ENCODE measurements at regions not wholly inside any gene's neighbourhood (a gene's known extent, or its start where the extent isn't known, plus 50 kb on each side); places are given as distances from the start of the nearest gene placed in this dataset.

GRCh38 chr9:87818308-87818707 is 64.4 kb upstream of the SPATA31E1 start:
- ChIA-PET CTCF (ENCODE audit: partially characterized antibody) (no interaction called here), POLR2A (ENCODE audit: partially characterized antibody) (no interaction called here)
- Histone ChIP-seq H3K9me3 (ENCODE audit: control insufficient read depth in 1 of 2, low read length in 2 of 2) (no peaks in the 10 kb centered on the region), H3K27ac (ENCODE audit: low read depth, low read length) (no peak overlapping the region), H3K4me1 (ENCODE audit: insufficient read depth, low read length) (no peaks in the 10 kb centered on the region), H3K36me3 (ENCODE audit: insufficient read depth, low read length) (no peaks in the 10 kb centered on the region), H3K4me3 (ENCODE audit: low read length in 2 of 2) (no peak overlapping the region), H3K27me3 (ENCODE audit: insufficient read depth, low read length) (no peaks in the 10 kb centered on the region)
- Mint-ChIP-seq H3K27ac (no peak overlapping the region), H3K27me3 (peaks cover 0 to 2% of the 10 kb centered on the region in 2 donors), H3K9me3 (peaks cover 0 to 2% (median 0%) of the 10 kb centered on the region in 8 donors), H3K4me1 (peaks cover 0 to 3% (median 0%) of the 10 kb centered on the region in 4 donors), H3K36me3 (no peaks in the 10 kb centered on the region), H3K4me3 (no peak overlapping the region)
- no peak for DNase-seq
- intact Hi-C loops (cut with micrococcal nuclease) = no loop called here

DNA sequence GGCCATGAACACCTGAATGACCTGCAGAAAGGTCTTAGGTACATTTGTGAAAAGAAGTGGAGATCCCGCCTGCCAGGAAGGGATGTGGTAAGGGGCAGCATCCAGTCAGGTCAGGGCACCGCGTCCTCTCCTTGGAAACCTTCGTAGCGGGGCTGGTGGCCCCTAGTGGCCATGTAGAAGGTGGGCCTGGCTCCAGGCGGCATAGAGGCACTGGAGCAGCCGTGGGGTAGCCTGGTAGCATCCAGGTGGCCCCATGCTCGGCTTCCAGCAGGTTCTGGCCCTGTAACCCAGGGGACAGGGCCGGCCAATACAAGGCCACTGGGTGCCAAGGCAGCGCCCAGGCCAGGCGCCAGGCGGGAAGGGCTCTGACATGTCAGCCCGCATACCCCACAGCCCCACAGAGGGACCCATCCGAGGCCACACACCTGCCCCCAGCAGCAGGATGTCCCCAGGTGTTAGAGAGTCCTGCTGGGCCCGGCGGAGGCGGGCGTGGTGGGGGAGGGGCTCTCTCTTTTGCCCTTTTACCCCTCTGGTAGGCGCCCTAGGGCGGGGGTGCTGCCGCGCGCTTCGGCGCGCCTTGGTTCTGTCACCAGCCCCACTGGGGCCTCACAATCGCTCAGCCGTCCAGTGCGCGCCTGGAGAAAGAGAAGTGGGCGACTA is 58.3 kb upstream of the SPATA31E1 start:
- Mint-ChIP-seq H3K4me3 (no peak overlapping the region), H3K36me3 (no peaks in the 10 kb centered on the region), H3K27me3 (peaks cover 5% of the 10 kb centered on the region in 2 donors), H3K4me1 (peaks cover 0 to 3% (median 0%) of the 10 kb centered on the region in 4 donors), H3K27ac (no peak overlapping the region), H3K9me3 (peaks cover 0 to 2% (median 0%) of the 10 kb centered on the region in 8 donors)
- CTCF ChIA-PET (ENCODE audit: partially characterized antibody) = no interaction called here
- Histone ChIP-seq H3K9me3 (ENCODE audit: control insufficient read depth in 1 of 2, low read length in 2 of 2) (no peaks in the 10 kb centered on the region), H3K27me3 (ENCODE audit: insufficient read depth, low read length) (no peaks in the 10 kb centered on the region), H3K36me3 (ENCODE audit: insufficient read depth, low read length) (no peaks in the 10 kb centered on the region), H3K4me1 (ENCODE audit: insufficient read depth, low read length) (no peaks in the 10 kb centered on the region), H3K27ac (ENCODE audit: low read depth, low read length) (no peak overlapping the region), H3K4me3 (ENCODE audit: low read length in 2 of 2) (no peak overlapping the region)
- DNase-seq = no peak
- intact Hi-C loops (cut with micrococcal nuclease) = no loop called here
- POLR2A ChIA-PET (ENCODE audit: partially characterized antibody) = no interaction called here

- Mint-ChIP-seq H3K9me3 (peaks cover 0 to 2% (median 0%) of the 10 kb centered on the region in 8 donors), H3K4me1 (peaks cover 0 to 3% (median 0%) of the 10 kb centered on the region in 4 donors), H3K27ac (no peak overlapping the region), H3K4me3 (no peak overlapping the region), H3K27me3 (peaks cover 5% of the 10 kb centered on the region in 2 donors), H3K36me3 (no peaks in the 10 kb centered on the region)
- Histone ChIP-seq H3K27me3 (ENCODE audit: insufficient read depth, low read length) (no peaks in the 10 kb centered on the region), H3K9me3 (ENCODE audit: control insufficient read depth in 1 of 2, low read length in 2 of 2) (no peaks in the 10 kb centered on the region), H3K4me3 (ENCODE audit: low read length in 2 of 2) (no peak overlapping the region), H3K36me3 (ENCODE audit: insufficient read depth, low read length) (no peaks in the 10 kb centered on the region), H3K27ac (ENCODE audit: low read depth, low read length) (no peak overlapping the region), H3K4me1 (ENCODE audit: insufficient read depth, low read length) (no peaks in the 10 kb centered on the region)
- POLR2A ChIA-PET (ENCODE audit: partially characterized antibody) = no interaction called here
- intact Hi-C loops (cut with micrococcal nuclease) = no loop called here
- no peak for DNase-seq
- CTCF ChIA-PET (ENCODE audit: partially characterized antibody) = no interaction called here
Observed at GRCh38 chr9:87824886-87825285, 57.8 kb upstream of the SPATA31E1 start.

GRCh38 chr9:87826331-87826730 is 56.3 kb upstream of the SPATA31E1 start:
- POLR2A ChIA-PET (ENCODE audit: partially characterized antibody) = no interaction called here
- no peaks in the 10 kb centered on the region for H3K36me3 Mint-ChIP-seq
- no peak overlapping the region for H3K4me3 Mint-ChIP-seq
- Histone ChIP-seq H3K36me3 (ENCODE audit: insufficient read depth, low read length) (no peaks in the 10 kb centered on the region), H3K4me3 (ENCODE audit: low read length in 2 of 2) (no peak overlapping the region), H3K9me3 (ENCODE audit: control insufficient read depth in 1 of 2, low read length in 2 of 2) (no peaks in the 10 kb centered on the region), H3K27ac (ENCODE audit: low read depth, low read length) (no peak overlapping the region), H3K4me1 (ENCODE audit: insufficient read depth, low read length) (no peaks in the 10 kb centered on the region), H3K27me3 (ENCODE audit: insufficient read depth, low read length) (no peaks in the 10 kb centered on the region)
- peaks cover 5% of the 10 kb centered on the region in 2 donors for H3K27me3 Mint-ChIP-seq
- H3K4me1 Mint-ChIP-seq = peaks cover 0 to 3% (median 0%) of the 10 kb centered on the region in 4 donors
- no peak overlapping the region for H3K27ac Mint-ChIP-seq
- no peak for DNase-seq
- CTCF ChIA-PET (ENCODE audit: partially characterized antibody) = no interaction called here
- H3K9me3 Mint-ChIP-seq = no peaks in the 10 kb centered on the region
- intact Hi-C loops (cut with micrococcal nuclease) = no loop called here

- peaks cover 5% of the 10 kb centered on the region in 2 donors for H3K27me3 Mint-ChIP-seq
- ChIA-PET POLR2A (ENCODE audit: partially characterized antibody) (no interaction called here), CTCF (ENCODE audit: partially characterized antibody) (no interaction called here)
- intact Hi-C loops (cut with micrococcal nuclease) = no loop called here
- H3K4me3 Mint-ChIP-seq = no peak overlapping the region
- Histone ChIP-seq H3K27ac (ENCODE audit: low read depth, low read length) (no peak overlapping the region), H3K4me3 (ENCODE audit: low read length in 2 of 2) (no peak overlapping the region), H3K36me3 (ENCODE audit: insufficient read depth, low read length) (no peaks in the 10 kb centered on the region), H3K4me1 (ENCODE audit: insufficient read depth, low read length) (no peaks in the 10 kb centered on the region), H3K27me3 (ENCODE audit: insufficient read depth, low read length) (no peaks in the 10 kb centered on the region), H3K9me3 (ENCODE audit: control insufficient read depth in 1 of 2, low read length in 2 of 2) (no peaks in the 10 kb centered on the region)
- H3K9me3 Mint-ChIP-seq = no peaks in the 10 kb centered on the region
- H3K36me3 Mint-ChIP-seq = no peaks in the 10 kb centered on the region
- DNase-seq = no peak
- H3K4me1 Mint-ChIP-seq = peaks cover 0 to 3% (median 0%) of the 10 kb centered on the region in 4 donors
- no peak overlapping the region for H3K27ac Mint-ChIP-seq
Observed at GRCh38 chr9:87827341-87827740, 55.3 kb upstream of the SPATA31E1 start.

GRCh38 chr9:87829756-87830155 is 52.9 kb upstream of the SPATA31E1 start:
- H3K27ac ChIP-seq (ENCODE audit: low read depth, low read length) = no peak overlapping the region
- peaks cover 0 to 3% (median 0%) of the 10 kb centered on the region in 4 donors for H3K4me1 Mint-ChIP-seq
- no peaks in the 10 kb centered on the region for H3K36me3 ChIP-seq (ENCODE audit: insufficient read depth, low read length)
- intact Hi-C loops (cut with micrococcal nuclease) = no loop called here
- no peak for DNase-seq
- no peak overlapping the region for H3K4me3 Mint-ChIP-seq
- H3K4me3 ChIP-seq (ENCODE audit: low read length in 2 of 2) = no peak overlapping the region
- H3K4me1 ChIP-seq (ENCODE audit: insufficient read depth, low read length) = no peaks in the 10 kb centered on the region
- H3K36me3 Mint-ChIP-seq = no peaks in the 10 kb centered on the region
- H3K27me3 Mint-ChIP-seq = peaks cover 5% of the 10 kb centered on the region in 2 donors
- no peak overlapping the region for H3K27ac Mint-ChIP-seq
- ChIA-PET CTCF (ENCODE audit: partially characterized antibody) (no interaction called here), POLR2A (ENCODE audit: partially characterized antibody) (no interaction called here)
- no peaks in the 10 kb centered on the region for H3K27me3 ChIP-seq (ENCODE audit: insufficient read depth, low read length)
- no peaks in the 10 kb centered on the region for H3K9me3 Mint-ChIP-seq
- no peaks in the 10 kb centered on the region for H3K9me3 ChIP-seq (ENCODE audit: control insufficient read depth in 1 of 2, low read length in 2 of 2)

DNA sequence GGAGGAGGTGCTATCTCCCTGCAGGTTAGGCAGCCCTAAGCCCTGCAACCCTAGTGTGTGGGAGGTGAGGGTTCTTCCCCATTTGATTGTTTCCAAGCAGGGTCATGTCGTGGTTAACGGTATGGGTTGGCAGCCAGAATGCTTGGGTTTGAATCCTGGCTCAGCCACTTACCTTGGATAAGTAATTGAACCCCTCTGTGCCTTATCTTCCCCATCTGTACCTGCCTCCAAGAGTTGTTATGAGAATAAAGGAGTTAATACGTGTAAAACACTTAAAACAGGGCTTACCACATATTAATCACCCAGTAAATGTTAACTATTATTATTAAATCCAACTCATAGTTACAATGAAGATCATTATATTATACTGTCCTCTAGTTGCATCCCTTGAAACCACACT is 52.2 kb upstream of the SPATA31E1 start:
- Histone ChIP-seq H3K27ac (ENCODE audit: low read depth, low read length) (no peak overlapping the region), H3K36me3 (ENCODE audit: insufficient read depth, low read length) (no peaks in the 10 kb centered on the region), H3K4me3 (ENCODE audit: low read length in 2 of 2) (no peak overlapping the region), H3K4me1 (ENCODE audit: insufficient read depth, low read length) (no peaks in the 10 kb centered on the region), H3K9me3 (ENCODE audit: control insufficient read depth in 1 of 2, low read length in 2 of 2) (no peaks in the 10 kb centered on the region), H3K27me3 (ENCODE audit: insufficient read depth, low read length) (no peaks in the 10 kb centered on the region)
- POLR2A ChIA-PET (ENCODE audit: partially characterized antibody) = no interaction called here
- intact Hi-C loops (cut with micrococcal nuclease) = no loop called here
- DNase-seq = no peak
- H3K4me1 Mint-ChIP-seq = peaks cover 0 to 3% (median 0%) of the 10 kb centered on the region in 4 donors
- H3K27me3 Mint-ChIP-seq = peaks cover 5 to 7% of the 10 kb centered on the region in 2 donors
- CTCF ChIA-PET (ENCODE audit: partially characterized antibody) = no interaction called here
- H3K27ac Mint-ChIP-seq = no peak overlapping the region
- no peaks in the 10 kb centered on the region for H3K36me3 Mint-ChIP-seq
- no peaks in the 10 kb centered on the region for H3K9me3 Mint-ChIP-seq
- H3K4me3 Mint-ChIP-seq = no peak overlapping the region

DNA sequence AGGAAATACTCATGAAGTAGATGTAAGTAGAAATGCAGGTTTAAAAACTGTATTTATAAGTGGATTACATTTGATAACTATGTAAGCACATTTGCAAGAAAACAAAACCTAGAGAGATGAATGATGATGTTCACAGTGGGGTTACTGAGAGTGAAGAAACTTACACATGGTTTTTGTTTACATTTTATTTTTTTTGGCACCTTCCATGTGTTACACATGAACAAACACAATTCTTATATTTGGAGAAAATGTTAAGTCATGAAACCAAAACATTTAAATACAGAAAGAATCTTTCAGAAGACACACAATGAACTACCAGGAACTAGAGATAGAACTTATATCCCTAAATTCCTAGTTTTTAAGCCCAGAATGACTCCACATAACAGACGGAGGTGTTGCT is 51.5 kb upstream of the SPATA31E1 start:
- intact Hi-C loops (cut with micrococcal nuclease) = no loop called here
- Mint-ChIP-seq H3K27ac (no peak overlapping the region), H3K27me3 (peaks cover 5 to 7% of the 10 kb centered on the region in 2 donors), H3K4me1 (peaks cover 0 to 3% (median 0%) of the 10 kb centered on the region in 4 donors), H3K36me3 (no peaks in the 10 kb centered on the region), H3K9me3 (no peaks in the 10 kb centered on the region), H3K4me3 (no peak overlapping the region)
- Histone ChIP-seq H3K4me1 (ENCODE audit: insufficient read depth, low read length) (no peaks in the 10 kb centered on the region), H3K9me3 (ENCODE audit: control insufficient read depth in 1 of 2, low read length in 2 of 2) (no peaks in the 10 kb centered on the region), H3K4me3 (ENCODE audit: low read length in 2 of 2) (no peak overlapping the region), H3K36me3 (ENCODE audit: insufficient read depth, low read length) (no peaks in the 10 kb centered on the region), H3K27ac (ENCODE audit: low read depth, low read length) (no peak overlapping the region), H3K27me3 (ENCODE audit: insufficient read depth, low read length) (no peaks in the 10 kb centered on the region)
- POLR2A ChIA-PET (ENCODE audit: partially characterized antibody) = no interaction called here
- CTCF ChIA-PET (ENCODE audit: partially characterized antibody) = no interaction called here
- DNase-seq = no peak

All from CD4-positive, alpha-beta memory T cell (primary cell).